Hindlimb muscle (tissue), 1 donor: ENCODE measurements at regions not wholly inside any gene's neighbourhood (a gene's known extent, or its start where the extent isn't known, plus 50 kb on each side); places are given as distances from the start of the nearest gene placed in this dataset.

Experiments
- DNase-seq: peaks from one replicate; pipeline ENCODE4 v3.0.0-alpha.2; 2013

GRCh38 chr22:44613196-44613595 lies 88.8 kb upstream of the PRR5 start:
- DNase-seq = no peak

- DNase-seq = no peak
Observed at GRCh38 chr22:44611880-44612496, 90.0 kb upstream of the PRR5 start.

GRCh38 chr22:44610071-44610470 lies 91.9 kb upstream of the PRR5 start:
- no peak for DNase-seq

- DNase-seq = no peak
Observed at GRCh38 chr22:44609400-44609988, 92.5 kb upstream of the PRR5 start.

- no peak for DNase-seq
Observed at GRCh38 chr22:44608597-44609399, 93.2 kb upstream of the PRR5 start.

- no peak for DNase-seq
Observed at GRCh38 chr22:44606126-44606525, 95.9 kb upstream of the PRR5 start.

GRCh38 chr22:44605486-44605885 lies 96.5 kb upstream of the PRR5 start:
- no peak for DNase-seq

GRCh38 chr22:44604991-44605390 lies 97.0 kb upstream of the PRR5 start:
- DNase-seq = no peak

GRCh38 chr22:44604455-44604854 lies 97.5 kb upstream of the PRR5 start:
- DNase-seq = no peak

GRCh38 chr22:44603767-44604166 lies 98.2 kb upstream of the PRR5 start:
- DNase-seq = no peak

GRCh38 chr22:44601725-44602124 lies 100.3 kb upstream of the PRR5 start:
- no peak for DNase-seq

GRCh38 chr22:44601189-44601588 lies 100.8 kb upstream of the PRR5 start:
- DNase-seq = no peak

GRCh38 chr22:44600207-44600785 lies 101.7 kb upstream of the PRR5 start:
- DNase-seq = no peak

- no peak for DNase-seq
Observed at GRCh38 chr22:44599500-44600140, 101.6 kb upstream of the RTL6 start.

- DNase-seq = no peak
Observed at GRCh38 chr22:44599084-44599483, 101.1 kb upstream of the RTL6 start.

GRCh38 chr22:44597616-44598015 lies 99.6 kb upstream of the RTL6 start:
- peak; percentile 48 for DNase-seq

- DNase-seq = no peak
Observed at GRCh38 chr22:44596396-44597125, 98.5 kb upstream of the RTL6 start.

GRCh38 chr22:44595841-44596341 lies 97.9 kb upstream of the RTL6 start:
- DNase-seq = no peak

GRCh38 chr22:44594951-44595350 lies 96.9 kb upstream of the RTL6 start:
- no peak for DNase-seq

GRCh38 chr22:44592824-44593148 lies 94.8 kb upstream of the RTL6 start:
- DNase-seq = peak; percentile 26

- peak; percentile 26 for DNase-seq
Observed at GRCh38 chr22:44592126-44592823, 94.2 kb upstream of the RTL6 start.
